Activated CD4-positive, alpha-beta T cell treated with anti-CD3 and anti-CD28 coated beads, Interleukin-10, Interleukin-2, amounts not matched to agents 100 ng/mL and 50 ng/mL, durations not matched to agents 16 hours and 8 hours (primary cell): ENCODE measurements at regions not wholly inside any gene's neighbourhood (a gene's known extent, or its start where the extent isn't known, plus 50 kb on each side); places are given as distances from the start of the nearest gene placed in this dataset.

Source experiments
- DNase-seq: peaks from one replicate; pipeline ENCODE4 v3.0.0-alpha.2; 2020

GRCh38 chr14:29043737-29044136 lies 277.1 kb downstream of the FOXG1 start:
- no peak for DNase-seq

GRCh38 chr14:29045237-29045636 lies 278.6 kb downstream of the FOXG1 start:
- DNase-seq: no peak

GRCh38 chr14:29054119-29054518 lies 287.5 kb downstream of the FOXG1 start:
- no peak for DNase-seq

GRCh38 chr14:29056041-29056566 lies 289.5 kb downstream of the FOXG1 start:
- no peak for DNase-seq

- no peak for DNase-seq
Observed at GRCh38 chr14:29061702-29062101, 295.1 kb downstream of the FOXG1 start.

GRCh38 chr14:29062466-29062865 lies 295.9 kb downstream of the FOXG1 start:
- no peak for DNase-seq

GRCh38 chr14:29062976-29063375 lies 296.4 kb downstream of the FOXG1 start:
- no peak for DNase-seq

GRCh38 chr14:29064305-29064900 lies 297.8 kb downstream of the FOXG1 start:
- no peak for DNase-seq

- no peak for DNase-seq
Observed at GRCh38 chr14:29069228-29069627, 302.6 kb downstream of the FOXG1 start.

- DNase-seq: no peak
Observed at GRCh38 chr14:29075761-29076160, 309.2 kb downstream of the FOXG1 start.

- DNase-seq: no peak
Observed at GRCh38 chr14:29077916-29078315, 311.3 kb downstream of the FOXG1 start.

- no peak for DNase-seq
Observed at GRCh38 chr14:29078810-29079522, 312.4 kb downstream of the FOXG1 start.

- no peak for DNase-seq
Observed at GRCh38 chr14:29085546-29085945, 319.0 kb downstream of the FOXG1 start.

GRCh38 chr14:29089849-29090248 lies 323.3 kb downstream of the FOXG1 start:
- no peak for DNase-seq

- DNase-seq: no peak
Observed at GRCh38 chr14:29092121-29092520, 325.5 kb downstream of the FOXG1 start.

- DNase-seq: no peak
Observed at GRCh38 chr14:29097476-29097875, 330.9 kb downstream of the FOXG1 start.

- DNase-seq: no peak
Observed at GRCh38 chr14:29098656-29099055, 332.1 kb downstream of the FOXG1 start.

GRCh38 chr14:29102266-29102665 lies 335.7 kb downstream of the FOXG1 start:
- no peak for DNase-seq

GRCh38 chr14:29102996-29103395 lies 336.4 kb downstream of the FOXG1 start:
- DNase-seq: no peak

- no peak for DNase-seq
Observed at GRCh38 chr14:29108908-29109307, 342.3 kb downstream of the FOXG1 start.

GRCh38 chr14:29109589-29109988 lies 343.0 kb downstream of the FOXG1 start:
- DNase-seq: no peak

GRCh38 chr14:29111554-29111953 lies 345.0 kb downstream of the FOXG1 start:
- DNase-seq: no peak

- no peak for DNase-seq
Observed at GRCh38 chr14:29123017-29123416, 356.4 kb downstream of the FOXG1 start.

GRCh38 chr14:29126361-29126760 lies 359.8 kb downstream of the FOXG1 start:
- DNase-seq: no peak

GRCh38 chr14:29126865-29127264 lies 360.3 kb downstream of the FOXG1 start:
- no peak for DNase-seq
